HUES64 (cell line): ENCODE measurements at regions not wholly inside any gene's neighbourhood (a gene's known extent, or its start where the extent isn't known, plus 50 kb on each side); places are given as distances from the start of the nearest gene placed in this dataset.
"Not testable (repeated sequence)": the region's sequence is repeated elsewhere in the genome, so short reads cannot be mapped to it uniquely, and the experiment has no call there.

ENCODE experiments used
- H3K27ac ChIP-seq: 2 replicates; pipeline ENCODE4 v1.7.0; 2013; ENCODE audit warnings: low read depth, low read length, inconsistent platforms
- H3K27me3 ChIP-seq: 2 replicates; pipeline ENCODE4 v1.6.1; 2013; ENCODE audit warnings: mild to moderate bottlenecking, low read length; ENCODE audit not compliant: insufficient read depth
- H3K36me3 ChIP-seq: 2 replicates; pipeline ENCODE4 v1.6.1; 2013; ENCODE audit warnings: mild to moderate bottlenecking, low read length; ENCODE audit not compliant: insufficient read depth
- H3K4me1 ChIP-seq: 2 replicates; pipeline ENCODE4 v1.6.1; 2013; ENCODE audit warnings: mild to moderate bottlenecking, low read length, moderate library complexity; ENCODE audit not compliant: insufficient read depth
- H3K4me3 ChIP-seq: 2 replicates; pipeline ENCODE4 v1.5.1; 2013; ENCODE audit warnings: mild to moderate bottlenecking, low read length, moderate library complexity
- H3K9ac ChIP-seq: 2 replicates; pipeline ENCODE4 v1.6.1; 2013; ENCODE audit warnings: mild to moderate bottlenecking, low read depth, low read length
- H3K9me3 ChIP-seq: 2 replicates; pipeline ENCODE4 v1.6.1; 2013; ENCODE audit warnings: low read depth, low read length; ENCODE audit not compliant: insufficient read depth
- WGBS: fragments of 150-250, 120-280 bp; methylation state at CpG from one replicate; pipeline ENCODE4 v1.1.7; 2013; ENCODE audit warnings: missing lambda C conversion rate; 5-methylcytosine and 5-hydroxymethylcytosine counted together

- Histone ChIP-seq H3K27ac (no peak overlapping the region), H3K9ac (no peak overlapping the region), H3K36me3 (no peaks in the 10 kb centered on the region), H3K4me1 (no peaks in the 10 kb centered on the region), H3K4me3 (no peak overlapping the region), H3K9me3 (no peaks in the 10 kb centered on the region), H3K27me3 (no peaks in the 10 kb centered on the region)
- WGBS = no CpG with 5 or more reads among the region's 1 CpG
These were observed 102.2 kb upstream of the CDC14C start for GRCh38 chr7:48822138-48822537.

GRCh38 chr7:48832303-48832845 lies 92.0 kb upstream of the CDC14C start:
- Histone ChIP-seq H3K27ac (no peak overlapping the region), H3K36me3 (no peaks in the 10 kb centered on the region), H3K9me3 (no peaks in the 10 kb centered on the region), H3K27me3 (no peaks in the 10 kb centered on the region), H3K4me3 (no peak overlapping the region), H3K9ac (no peak overlapping the region), H3K4me1 (no peaks in the 10 kb centered on the region)
- 93% methylated on average over 4 of the region's 4 CpGs for WGBS

- WGBS = 100% methylated on average over 1 of the region's 1 CpG
- H3K4me1 ChIP-seq = no peaks in the 10 kb centered on the region
- H3K9me3 ChIP-seq = no peaks in the 10 kb centered on the region
- H3K9ac ChIP-seq = no peak overlapping the region
- no peaks in the 10 kb centered on the region for H3K27me3 ChIP-seq
- no peak overlapping the region for H3K4me3 ChIP-seq
- no peak overlapping the region for H3K27ac ChIP-seq
- H3K36me3 ChIP-seq = no peaks in the 10 kb centered on the region
These were observed 87.1 kb upstream of the CDC14C start for GRCh38 chr7:48837266-48837665.

DNA sequence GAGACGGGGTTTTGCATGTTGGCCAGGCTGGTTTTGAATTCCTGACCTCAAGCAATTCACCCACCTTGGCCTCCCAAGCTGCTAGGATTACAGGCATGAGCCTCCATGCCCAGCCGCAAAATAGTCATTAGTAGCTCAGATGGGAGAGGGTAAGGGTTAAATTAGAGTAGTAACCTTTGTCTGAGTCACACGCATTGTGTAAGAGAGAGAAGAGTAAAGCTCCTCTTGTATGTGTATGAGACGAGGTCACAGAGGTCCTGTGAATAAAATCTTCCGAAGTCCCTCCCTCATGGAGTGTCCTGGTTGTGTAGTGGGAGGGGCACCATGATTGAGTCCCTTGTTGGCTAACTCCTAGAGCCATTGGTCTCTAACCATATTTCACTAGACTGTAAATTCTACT lies 85.2 kb upstream of the CDC14C start:
- Histone ChIP-seq H3K9me3 (no peaks in the 10 kb centered on the region), H3K9ac (no peak overlapping the region), H3K4me3 (no peak overlapping the region), H3K4me1 (no peaks in the 10 kb centered on the region), H3K36me3 (no peaks in the 10 kb centered on the region), H3K27ac (no peak overlapping the region), H3K27me3 (no peaks in the 10 kb centered on the region)
- WGBS = 89% methylated on average over 4 of the region's 5 CpGs

DNA sequence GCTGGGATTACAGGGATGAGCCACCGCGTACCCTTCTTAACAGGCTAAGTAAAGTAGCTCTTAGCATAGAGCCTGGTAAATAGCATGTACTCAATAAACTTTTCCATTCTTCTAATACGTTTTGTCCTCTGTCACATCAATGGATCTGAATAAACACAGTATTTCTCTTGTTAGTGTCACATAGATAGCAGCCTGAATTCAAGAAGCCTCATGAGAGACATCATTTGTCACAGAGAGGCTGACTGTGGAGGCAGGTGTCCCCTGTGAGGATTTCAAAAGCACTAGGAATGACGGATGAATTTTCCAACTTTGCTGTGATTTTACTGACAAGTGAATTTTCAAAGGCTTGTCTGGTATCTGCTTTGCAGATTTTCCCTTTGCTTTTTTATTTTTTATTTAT lies 82.6 kb upstream of the CDC14C start:
- no peaks in the 10 kb centered on the region for H3K27me3 ChIP-seq
- H3K9me3 ChIP-seq = peaks cover 2% of the 10 kb centered on the region; the same call in 1 of the 2 replicates
- no peak overlapping the region for H3K27ac ChIP-seq
- 95% methylated on average over 4 of the region's 4 CpGs for WGBS
- no peaks in the 10 kb centered on the region for H3K36me3 ChIP-seq
- no peak overlapping the region for H3K4me3 ChIP-seq
- no peak overlapping the region for H3K9ac ChIP-seq
- H3K4me1 ChIP-seq = no peaks in the 10 kb centered on the region

GRCh38 chr7:48847917-48848316 lies 76.4 kb upstream of the CDC14C start:
- Histone ChIP-seq H3K9ac (no peak overlapping the region), H3K36me3 (no peaks in the 10 kb centered on the region), H3K27me3 (no peaks in the 10 kb centered on the region), H3K9me3 (peaks cover 2% of the 10 kb centered on the region; the same call in 1 of the 2 replicates), H3K4me1 (no peaks in the 10 kb centered on the region), H3K4me3 (no peak overlapping the region), H3K27ac (no peak overlapping the region)
- WGBS = 97% methylated on average over 41 of the region's 45 CpGs

GRCh38 chr7:48860447-48860846 lies 63.9 kb upstream of the CDC14C start:
- not testable (repeated sequence) for H3K36me3 ChIP-seq, H3K27me3 ChIP-seq, H3K9ac ChIP-seq, H3K27ac ChIP-seq, H3K9me3 ChIP-seq, H3K4me3 ChIP-seq, H3K4me1 ChIP-seq

DNA sequence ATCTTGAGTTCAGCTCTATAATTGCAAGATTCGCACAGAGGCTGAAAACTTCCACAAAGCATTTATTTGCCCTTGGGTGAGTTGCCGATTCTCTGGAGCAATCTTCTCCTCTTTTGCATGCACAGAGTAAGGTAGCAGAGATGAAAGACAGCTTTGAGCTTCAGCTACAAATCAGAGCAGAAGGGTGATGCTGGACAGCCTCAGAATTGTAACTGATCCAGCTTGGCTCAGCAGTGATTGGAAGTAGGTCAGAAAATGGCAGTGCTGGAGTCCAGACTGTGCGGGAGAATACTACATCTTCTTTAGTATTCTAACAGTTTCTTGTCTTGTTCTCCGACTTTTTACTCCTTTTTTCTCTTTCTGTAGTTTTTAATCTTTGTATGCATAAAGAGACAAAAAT lies 55.4 kb upstream of the CDC14C start:
- Histone ChIP-seq H3K27me3 (no peaks in the 10 kb centered on the region), H3K36me3 (no peaks in the 10 kb centered on the region), H3K4me3 (no peak overlapping the region), H3K9ac (no peak overlapping the region), H3K4me1 (no peaks in the 10 kb centered on the region), H3K27ac (no peak overlapping the region), H3K9me3 (no peaks in the 10 kb centered on the region)
- WGBS = 95% methylated on average over 3 of the region's 4 CpGs

- H3K9me3 ChIP-seq = no peaks in the 10 kb centered on the region
- no peaks in the 10 kb centered on the region for H3K36me3 ChIP-seq
- H3K27me3 ChIP-seq = no peaks in the 10 kb centered on the region
- H3K4me3 ChIP-seq = no peak overlapping the region
- no peak overlapping the region for H3K27ac ChIP-seq
- no peaks in the 10 kb centered on the region for H3K4me1 ChIP-seq
- WGBS = 92% methylated on average over 2 of the region's 3 CpGs
- H3K9ac ChIP-seq = no peak overlapping the region
These were observed 51.8 kb upstream of the CDC14C start for GRCh38 chr7:48872548-48872947.
